ENCODE measurements at regions not wholly inside any gene's neighbourhood (a gene's known extent, or its start where the extent isn't known, plus 50 kb on each side); places are given as distances from the start of the nearest gene placed in this dataset.

DNA sequence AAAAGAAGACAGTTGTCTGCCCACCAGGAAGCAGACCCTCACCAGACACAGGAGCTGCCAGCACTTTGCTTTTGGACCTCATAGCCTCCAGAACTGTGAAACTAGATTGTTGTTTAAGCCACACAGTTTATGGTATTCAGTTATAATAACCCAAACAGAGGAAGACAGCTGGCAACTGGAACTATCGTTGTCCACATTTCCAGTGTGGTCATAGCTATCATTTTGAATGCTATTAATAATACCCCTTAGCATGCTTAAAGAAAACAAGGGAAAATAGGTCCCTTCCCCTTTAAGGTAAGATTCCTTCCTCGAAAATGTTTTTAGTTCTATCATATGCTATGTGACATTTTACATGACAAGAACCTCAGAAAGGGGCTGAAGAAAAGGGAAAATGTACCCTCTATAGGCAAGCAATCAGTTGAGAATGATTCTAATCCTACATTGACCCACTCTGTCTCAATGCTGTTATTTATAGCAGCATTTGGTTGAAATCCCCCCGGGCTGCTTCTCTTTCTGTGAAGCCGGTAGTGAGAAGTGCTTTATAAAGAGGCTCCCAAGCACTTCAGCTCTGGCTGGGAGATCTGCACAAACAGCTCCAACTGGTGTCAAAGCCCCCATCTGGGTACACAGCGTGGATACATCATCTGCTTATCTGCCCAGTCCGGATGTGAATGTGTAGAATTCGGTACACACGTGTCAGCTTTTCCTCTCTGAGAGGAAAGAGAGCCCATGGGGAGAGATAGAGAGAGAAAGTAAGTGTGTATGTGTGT is 221.2 kb upstream of the FLRT2 start:
- DNase-seq (ENCODE audit: low read depth in 2 of 3, low spot score in 1 of 3), result no peak

DNA sequence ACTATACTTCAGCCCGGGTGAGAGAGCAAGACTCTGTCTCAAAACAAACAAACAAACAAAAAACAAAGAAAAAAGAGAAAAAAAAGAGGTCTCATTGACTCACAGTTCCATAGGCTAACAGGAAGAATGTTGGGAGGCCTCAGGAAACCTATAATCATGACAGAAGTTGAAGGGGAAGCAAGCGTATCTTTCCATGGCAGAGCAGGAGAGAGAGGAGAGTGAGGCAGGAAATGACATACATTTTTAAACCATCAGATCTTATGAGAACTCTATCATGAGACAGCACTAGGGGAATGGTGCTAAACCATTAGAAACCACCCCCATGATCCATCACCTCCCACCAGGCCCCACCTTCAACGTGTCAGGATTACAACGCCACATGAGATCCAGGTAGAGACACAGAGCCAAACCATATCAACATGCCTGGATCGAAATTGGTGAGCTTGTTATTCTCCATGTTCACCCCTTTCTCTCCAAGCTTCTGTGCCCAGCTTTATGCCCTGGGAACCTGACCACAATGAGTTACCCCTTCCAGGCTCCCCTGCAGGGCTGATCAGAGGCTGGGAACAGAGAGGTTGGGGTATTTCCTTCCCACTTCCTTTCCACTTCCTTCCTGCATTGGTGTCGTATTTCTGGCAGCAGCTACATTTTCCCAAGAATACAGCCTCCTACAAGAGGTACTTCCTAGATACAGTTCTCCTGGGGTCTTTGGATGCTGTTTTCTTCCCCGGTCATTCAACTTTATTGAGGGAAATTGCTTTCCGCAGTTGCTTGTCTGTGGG is 219.3 kb upstream of the FLRT2 start:
- no peak for DNase-seq (ENCODE audit: low read depth in 2 of 3, low spot score in 1 of 3)

DNA sequence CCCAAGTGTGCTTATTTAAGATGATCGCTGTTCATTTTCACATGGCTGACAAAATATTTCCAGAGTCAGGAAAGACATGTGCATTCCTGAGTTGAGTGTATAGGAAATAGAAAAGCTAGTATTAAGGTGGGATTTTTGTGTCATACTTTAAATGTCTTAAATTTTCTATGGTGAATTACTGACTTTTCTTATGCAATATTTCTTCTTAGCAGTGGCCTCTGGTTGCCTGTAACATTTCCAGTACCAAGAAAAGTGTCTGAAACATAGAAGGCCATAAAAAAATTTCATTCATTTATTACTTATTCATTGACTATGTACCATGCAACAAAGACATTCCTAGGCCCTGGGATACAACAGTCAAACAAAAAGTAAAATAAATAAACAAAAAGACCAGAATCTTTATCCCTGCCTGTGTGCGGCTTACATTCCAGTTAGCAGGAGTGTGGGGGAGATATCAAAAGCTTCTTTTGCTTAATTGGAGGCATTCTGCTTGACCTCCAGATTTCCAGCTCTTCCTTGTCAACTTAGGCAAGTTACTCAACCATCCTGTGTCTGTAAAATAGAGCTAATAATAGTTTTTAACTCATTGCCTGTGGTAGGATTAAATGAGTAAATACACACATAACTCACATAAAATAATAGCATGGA is 216.3 kb upstream of the FLRT2 start:
- no peak for DNase-seq (ENCODE audit: low read depth in 2 of 3, low spot score in 1 of 3)

DNA sequence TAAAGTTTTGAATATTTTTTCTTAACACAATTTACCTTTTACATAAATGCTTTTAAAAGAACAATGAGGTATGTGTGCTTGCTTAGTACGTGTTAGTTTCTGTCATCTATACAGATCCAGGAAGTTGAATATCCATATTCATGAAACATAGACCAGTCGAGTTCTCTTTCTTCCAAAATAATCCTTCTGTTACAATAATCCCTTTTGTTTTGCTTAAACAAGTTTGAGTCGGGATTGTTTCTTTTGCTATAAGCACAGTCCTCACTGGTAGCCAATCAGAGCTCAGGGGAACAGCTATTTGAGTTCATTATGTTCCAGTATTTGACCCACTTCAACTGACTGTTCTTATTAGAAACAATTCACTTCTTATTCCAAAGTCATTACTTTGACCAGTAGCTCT is 214.7 kb upstream of the FLRT2 start:
- no peak for DNase-seq (ENCODE audit: low read depth in 2 of 3, low spot score in 1 of 3)

DNA sequence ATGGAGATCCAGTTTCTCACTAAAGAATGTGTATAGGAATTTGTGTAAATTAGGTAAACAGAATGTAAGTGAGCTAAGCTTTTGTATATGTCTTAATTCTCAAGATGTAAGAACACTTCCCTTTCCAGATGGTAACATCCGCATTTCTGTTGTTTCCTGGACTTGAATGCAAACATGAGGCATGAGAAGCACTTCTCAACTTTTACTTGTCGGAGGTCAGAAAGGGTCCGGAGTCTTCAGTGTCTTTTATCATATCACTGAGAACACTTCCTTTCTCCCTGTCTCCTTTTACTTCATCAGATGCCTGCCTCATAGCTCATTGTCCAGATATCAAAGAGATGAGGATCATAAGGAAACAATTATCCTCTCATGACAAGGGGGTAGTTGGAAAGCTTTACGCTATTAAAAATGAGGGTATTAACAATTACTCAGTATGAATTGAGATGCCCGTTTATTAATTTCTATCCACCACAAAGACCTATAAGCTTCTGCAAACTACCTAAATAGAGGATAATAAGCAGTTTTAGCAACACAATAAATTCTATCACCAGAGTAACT is 214.1 kb upstream of the FLRT2 start:
- no peak for DNase-seq (ENCODE audit: low read depth in 2 of 3, low spot score in 1 of 3)

GRCh38 chr14:85316701-85317410 is 213.1 kb upstream of the FLRT2 start:
- no peak for DNase-seq (ENCODE audit: low read depth in 2 of 3, low spot score in 1 of 3)

DNA sequence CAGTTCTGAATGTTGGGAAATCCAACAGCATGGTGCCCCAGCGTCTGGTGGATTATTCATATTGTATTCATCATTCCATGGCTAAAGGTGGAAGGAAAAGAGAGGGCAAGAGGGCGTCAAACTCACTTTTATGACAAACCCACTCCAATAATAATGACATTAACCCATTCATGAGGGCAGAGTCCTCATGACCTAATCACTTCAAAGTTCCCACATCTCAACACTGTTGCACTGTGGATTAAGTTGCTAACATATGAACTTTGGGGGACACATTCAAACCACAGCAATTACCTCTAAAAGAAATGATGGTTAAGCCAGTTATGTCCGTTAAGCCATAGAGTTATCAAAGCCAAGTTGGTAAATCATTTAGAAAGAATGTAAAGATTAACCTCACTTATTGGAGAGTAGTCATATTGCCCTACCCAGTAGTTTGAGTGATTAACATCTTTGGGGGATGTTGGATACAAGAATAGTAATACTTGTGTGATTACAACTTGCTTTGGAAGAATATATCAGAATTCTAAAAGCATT is 212.4 kb upstream of the FLRT2 start:
- no peak for DNase-seq (ENCODE audit: low read depth in 2 of 3, low spot score in 1 of 3)

GRCh38 chr14:85319101-85319500 is 210.8 kb upstream of the FLRT2 start:
- DNase-seq (ENCODE audit: low read depth in 2 of 3, low spot score in 1 of 3), result no peak

DNA sequence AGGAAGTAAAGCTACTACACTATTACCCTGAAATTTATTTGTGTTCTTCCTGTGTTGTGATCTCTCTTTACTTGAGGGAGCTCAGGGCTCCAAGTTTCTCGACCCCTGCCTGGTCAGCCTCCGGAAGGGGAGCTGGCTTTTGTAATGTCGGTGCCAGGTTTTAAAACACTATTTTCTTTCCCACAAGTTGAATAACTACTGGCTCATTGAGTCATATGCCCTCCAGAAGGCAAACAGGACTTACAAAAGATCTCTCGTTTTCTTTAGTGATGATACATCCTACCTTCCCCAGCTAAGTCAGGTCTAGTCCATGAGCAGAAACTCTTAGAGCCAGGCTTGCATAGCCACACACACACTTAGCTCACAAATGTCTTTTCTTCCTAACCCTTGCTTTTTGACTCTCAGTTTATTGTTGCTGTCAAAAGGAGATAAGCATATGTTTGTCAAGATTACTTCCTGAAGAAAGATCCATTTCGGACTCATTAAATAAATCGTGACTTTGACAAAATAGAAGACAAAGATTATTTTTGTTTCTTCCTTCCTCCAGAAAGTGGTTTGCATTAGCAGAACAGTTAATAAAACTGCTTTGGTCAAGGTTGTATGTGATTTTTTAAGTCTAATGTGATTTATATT is 209.8 kb upstream of the FLRT2 start:
- DNase-seq (ENCODE audit: low read depth in 2 of 3, low spot score in 1 of 3), result no peak

DNA sequence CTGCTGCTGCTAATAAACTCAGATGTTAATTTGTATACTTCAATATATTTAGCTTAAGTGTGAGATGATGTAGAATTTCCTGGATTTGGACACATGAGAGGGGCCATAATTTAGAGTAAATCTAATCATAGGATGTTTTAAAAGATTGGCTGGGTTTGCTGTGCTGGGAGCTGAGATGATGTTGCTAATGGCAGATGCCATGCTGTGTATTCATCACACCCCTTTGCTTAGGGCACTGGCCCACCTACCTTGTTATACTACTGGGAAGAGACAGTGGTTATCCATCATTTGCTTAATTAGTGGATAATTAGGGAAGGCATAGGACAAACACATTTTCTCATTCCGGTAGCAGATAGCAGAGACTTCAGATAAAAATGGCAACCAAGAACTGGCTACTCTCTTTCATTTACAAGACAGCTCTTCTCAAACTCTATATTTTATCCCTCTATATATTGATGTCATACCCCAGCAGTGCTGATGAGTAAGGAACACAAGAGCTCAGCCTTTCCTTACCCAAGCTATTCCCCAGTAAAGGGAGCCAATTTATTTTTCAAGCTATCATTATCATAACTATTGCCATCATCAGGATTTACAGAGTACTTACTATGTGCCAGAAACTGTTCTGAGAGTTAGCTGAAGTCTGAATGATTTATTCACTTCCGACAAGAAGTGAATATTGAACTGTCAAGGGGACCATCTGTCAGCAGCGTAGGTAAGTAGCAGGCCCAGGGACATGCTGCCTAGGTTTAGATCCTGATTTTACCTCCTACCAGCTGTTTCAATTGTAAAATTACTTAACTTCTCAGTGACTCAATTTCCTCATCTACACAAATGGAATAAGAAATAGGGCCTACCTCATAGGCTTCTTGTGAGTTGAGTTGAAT is 204.6 kb upstream of the FLRT2 start:
- DNase-seq (ENCODE audit: low read depth in 2 of 3, low spot score in 1 of 3), result no peak

DNA sequence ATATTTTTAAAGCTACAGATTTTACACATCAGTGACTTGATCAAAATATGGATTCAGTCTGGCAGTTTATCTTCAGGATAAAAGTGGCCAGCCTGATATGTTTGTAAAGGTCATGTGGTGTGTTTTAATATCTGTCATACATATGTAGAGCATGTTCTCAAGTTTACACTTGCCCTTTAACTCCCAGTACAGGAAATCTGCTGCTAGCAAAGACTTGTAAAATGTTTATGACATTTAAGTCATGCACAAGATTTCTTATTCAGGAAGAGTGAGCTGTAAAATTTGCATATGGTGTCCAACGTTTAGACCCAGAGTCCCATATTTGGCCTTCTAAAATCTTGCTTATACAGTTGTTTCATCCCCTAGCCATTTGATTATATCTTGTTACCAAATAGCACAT is 197.5 kb upstream of the FLRT2 start:
- DNase-seq (ENCODE audit: low read depth in 2 of 3, low spot score in 1 of 3), result no peak

DNA sequence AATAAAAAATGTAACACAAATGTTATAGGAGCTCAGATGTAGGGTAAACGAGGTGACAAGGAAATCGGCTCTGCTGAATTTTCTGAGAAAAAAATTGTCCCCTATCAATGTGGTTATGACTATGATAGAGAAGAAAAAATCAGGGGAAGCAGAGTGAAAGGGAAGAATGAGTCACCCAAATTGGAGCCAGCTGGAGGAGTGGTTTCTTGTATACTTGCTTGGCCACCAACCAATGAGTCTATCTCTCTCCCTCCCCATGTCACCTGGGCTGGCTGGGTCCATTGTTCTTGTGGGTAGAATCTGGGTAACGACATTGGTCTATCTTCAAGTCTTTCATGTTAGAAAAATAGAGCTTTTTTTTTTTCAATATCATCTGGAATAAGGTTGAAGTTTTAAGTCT is 196.6 kb upstream of the FLRT2 start:
- no peak for DNase-seq (ENCODE audit: low read depth in 2 of 3, low spot score in 1 of 3)

DNA sequence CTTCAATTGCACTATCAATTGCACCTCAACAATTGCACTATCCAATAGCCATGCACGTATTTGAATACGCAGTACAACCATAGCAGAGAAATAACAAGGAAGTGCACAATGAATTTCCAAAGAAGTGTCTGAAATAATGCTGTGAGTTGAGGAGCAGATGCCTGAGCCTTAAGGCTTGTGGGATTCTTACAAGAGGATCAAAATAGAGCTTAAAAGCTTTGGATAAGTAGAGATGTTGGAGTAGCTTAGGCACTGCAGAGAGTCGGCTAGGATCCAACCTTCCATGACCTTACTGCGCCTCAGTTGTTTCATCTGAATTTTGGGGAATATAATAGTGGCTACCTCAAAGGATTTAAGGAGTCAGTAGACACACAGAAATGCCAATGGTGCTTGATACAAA is 196.1 kb upstream of the FLRT2 start:
- no peak for DNase-seq (ENCODE audit: low read depth in 2 of 3, low spot score in 1 of 3)

DNA sequence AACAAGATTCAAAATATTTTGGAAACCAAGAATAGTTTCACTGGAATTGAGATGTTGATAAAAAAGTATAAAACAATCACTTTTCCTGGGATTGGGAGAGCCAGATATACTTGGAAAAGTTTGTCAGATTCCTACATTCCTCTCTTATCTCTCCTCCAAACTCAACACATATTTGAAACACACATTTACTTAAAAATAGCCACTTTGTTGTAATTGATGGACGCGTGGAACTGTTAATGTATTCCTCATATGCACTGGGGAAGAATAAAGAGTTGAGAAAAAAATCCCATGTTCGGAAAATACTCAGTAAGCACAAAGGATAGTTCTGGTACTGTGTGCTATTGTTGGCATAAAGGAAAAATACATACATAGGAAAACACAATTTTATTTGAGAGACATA is 195.6 kb upstream of the FLRT2 start:
- DNase-seq (ENCODE audit: low read depth in 2 of 3, low spot score in 1 of 3), result no peak

DNA sequence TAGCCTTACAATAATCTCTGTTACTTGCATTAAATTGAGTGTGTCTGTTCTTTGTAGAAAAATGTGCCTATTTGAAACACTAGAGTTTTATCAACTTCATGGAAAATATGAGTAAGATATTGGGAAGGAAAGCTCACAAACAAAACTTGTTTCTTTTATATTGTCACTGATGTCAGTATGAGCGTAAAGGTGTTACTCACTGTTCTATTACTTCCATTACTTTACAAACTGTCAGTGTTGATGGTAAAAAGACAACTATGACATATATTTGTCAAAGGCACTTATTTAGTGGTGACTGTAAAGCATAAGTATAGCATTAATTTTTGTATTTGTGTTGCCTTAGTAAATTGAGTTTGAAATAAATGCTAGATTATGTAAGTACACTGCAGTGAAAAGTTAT is 193.7 kb upstream of the FLRT2 start:
- DNase-seq (ENCODE audit: low read depth in 2 of 3, low spot score in 1 of 3), result no peak

DNA sequence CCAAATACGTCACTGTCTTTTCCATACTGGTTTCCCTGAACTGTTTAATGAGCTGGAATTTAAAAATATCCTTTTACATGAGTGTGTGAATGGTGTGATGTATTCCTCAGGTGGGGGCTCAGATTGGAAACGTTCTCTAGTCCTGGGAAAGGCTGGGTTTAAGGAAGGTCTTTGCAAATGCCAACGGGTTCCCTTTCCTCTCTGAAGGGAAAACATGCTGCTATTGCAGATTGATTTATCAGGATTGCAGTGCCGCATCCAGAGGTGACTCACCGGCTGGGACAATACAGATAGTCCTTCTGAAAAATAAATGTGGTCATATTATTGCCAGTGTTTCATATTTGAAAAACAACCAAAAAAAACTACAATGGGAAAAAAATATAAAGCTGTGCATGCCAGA is 193.1 kb upstream of the FLRT2 start:
- no peak for DNase-seq (ENCODE audit: low read depth in 2 of 3, low spot score in 1 of 3)

GRCh38 chr14:85338895-85339294 is 191.0 kb upstream of the FLRT2 start:
- DNase-seq (ENCODE audit: low read depth in 2 of 3, low spot score in 1 of 3), result no peak

DNA sequence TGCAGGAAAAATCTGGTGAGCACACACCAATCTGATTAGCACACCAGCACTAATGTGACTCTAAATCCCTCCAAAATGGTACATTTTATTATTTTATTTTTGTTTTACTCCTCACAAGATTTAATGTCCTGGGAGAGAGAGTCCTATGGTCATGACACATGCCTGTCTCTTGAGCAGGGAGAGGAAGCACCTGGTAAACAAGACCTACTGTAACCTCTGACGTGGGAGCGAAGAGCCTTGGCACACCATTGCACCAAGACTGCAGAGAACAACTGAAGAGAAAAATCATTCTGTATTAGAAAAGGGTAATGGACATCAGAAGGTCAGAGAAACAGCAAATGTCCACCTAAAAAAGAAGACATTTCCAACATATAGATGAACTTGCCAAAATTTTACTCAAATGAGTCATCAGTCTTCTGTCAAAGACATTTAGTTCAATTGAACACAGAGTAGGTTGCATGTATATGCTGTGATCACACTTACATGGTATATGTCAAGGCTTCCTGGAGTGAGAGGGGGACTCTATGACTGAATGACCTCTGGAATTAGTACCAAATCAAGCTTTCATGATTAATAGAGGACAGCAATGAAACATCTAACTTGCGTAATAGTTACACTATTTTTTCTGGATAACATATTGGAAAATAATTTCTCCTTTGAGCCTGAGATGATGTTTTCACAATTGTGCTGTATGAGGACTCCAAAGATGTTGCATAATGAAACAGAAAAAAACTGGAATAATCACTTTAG is 186.9 kb upstream of the FLRT2 start:
- DNase-seq (ENCODE audit: low read depth in 2 of 3, low spot score in 1 of 3), result no peak

DNA sequence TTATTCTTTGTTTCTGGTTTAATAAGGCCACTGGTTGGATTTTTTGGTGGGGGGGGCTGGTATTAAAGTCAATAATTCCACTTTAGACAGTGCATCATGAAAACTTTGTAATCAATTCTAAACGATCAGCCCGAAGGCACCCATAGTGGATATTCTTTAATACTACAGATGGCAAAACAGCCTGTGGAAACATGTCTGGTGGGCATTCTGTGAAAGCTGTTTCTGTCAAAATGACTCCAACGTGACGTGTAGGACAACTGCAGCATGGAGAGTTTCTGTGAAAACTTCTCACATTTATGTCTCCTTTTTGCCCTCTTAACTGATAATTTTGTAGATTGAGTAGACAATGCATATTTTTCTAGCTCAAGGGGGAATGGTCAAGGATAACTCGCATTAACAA is 185.8 kb upstream of the FLRT2 start:
- DNase-seq (ENCODE audit: low read depth in 2 of 3, low spot score in 1 of 3), result no peak
